Astrocyte (in vitro differentiated cells and primary cell): ENCODE measurements at regions not wholly inside any gene's neighbourhood (a gene's known extent, or its start where the extent isn't known, plus 50 kb on each side); places are given as distances from the start of the nearest gene placed in this dataset.

Experiments used
- DNase-seq: peaks from one replicate; pipeline ENCODE4 v3.0.0-alpha.2; 2010; ENCODE audit warnings: low read depth
- FAIRE-seq: peaks from 2 replicates; lab custom pipeline; 2011; peaks lifted over from hg19 to GRCh38; lab: Jason Lieb, UNC
- H2AFZ ChIP-seq: 2 replicates; pipeline ENCODE4 v1.6.0; 2012; ENCODE audit warnings: low read depth, low read length, inconsistent platforms
- H3K27ac ChIP-seq: 2 replicates; pipeline ENCODE4 v1.5.1; 2011; ENCODE audit warnings: low read depth, low read length, inconsistent platforms
- H3K27me3 ChIP-seq: 2 replicates; pipeline ENCODE4 v1.6.0; 2011; ENCODE audit warnings: low read length, inconsistent platforms; ENCODE audit not compliant: insufficient read depth
- H3K36me3 ChIP-seq: 2 replicates; pipeline ENCODE4 v1.5.1; 2011; ENCODE audit warnings: low read length, inconsistent platforms; ENCODE audit not compliant: insufficient read depth
- H3K4me1 ChIP-seq: 2 replicates; pipeline ENCODE4 v1.5.1; 2011; ENCODE audit warnings: low read length, inconsistent platforms; ENCODE audit not compliant: insufficient read depth
- H3K4me2 ChIP-seq: 2 replicates; pipeline ENCODE4 v1.6.0; 2012; ENCODE audit warnings: low read length, inconsistent platforms
- H3K4me3 ChIP-seq: 2 replicates; pipeline ENCODE4 v1.5.1; 2011; ENCODE audit warnings: low read depth, mild to moderate bottlenecking, low read length, inconsistent platforms; ENCODE audit not compliant: insufficient read depth
- H3K79me2 ChIP-seq: 2 replicates; pipeline ENCODE4 v1.6.0; 2012; ENCODE audit warnings: mild to moderate bottlenecking, low read length, inconsistent platforms; ENCODE audit not compliant: insufficient read depth
- H3K9ac ChIP-seq: 2 replicates; pipeline ENCODE4 v1.6.0; 2012; ENCODE audit warnings: mild to moderate bottlenecking, low read length, inconsistent platforms
- H3K9me3 ChIP-seq: 2 replicates; pipeline ENCODE4 v1.5.1; 2012; ENCODE audit warnings: low read depth, mild to moderate bottlenecking, low read length, inconsistent platforms; ENCODE audit not compliant: insufficient read depth
- H4K20me1 ChIP-seq: 2 replicates; pipeline ENCODE4 v1.6.0; 2012; ENCODE audit warnings: low read length, inconsistent platforms; ENCODE audit not compliant: insufficient read depth
- H3K27ac Mint-ChIP-seq: one replicate; pipeline ENCODE4 v1.8.0; 2021; ENCODE audit warnings: mild to moderate bottlenecking, mixed read lengths; ENCODE audit not compliant: unreplicated experiment
- H3K27me3 Mint-ChIP-seq: one replicate; pipeline ENCODE4 v1.8.0; 2021; ENCODE audit warnings: low read depth, mixed read lengths; ENCODE audit not compliant: unreplicated experiment
- H3K36me3 Mint-ChIP-seq: one replicate; pipeline ENCODE4 v1.8.0; 2021; ENCODE audit warnings: low read depth, mixed read lengths; ENCODE audit not compliant: unreplicated experiment
- H3K4me1 Mint-ChIP-seq: one replicate; pipeline ENCODE4 v1.8.0; 2021; ENCODE audit warnings: low read depth, mixed read lengths; ENCODE audit not compliant: unreplicated experiment
- H3K4me3 Mint-ChIP-seq: one replicate; pipeline ENCODE4 v1.8.0; 2021; ENCODE audit warnings: mild to moderate bottlenecking, moderate library complexity, mixed read lengths; ENCODE audit not compliant: unreplicated experiment
- H3K9me3 Mint-ChIP-seq: one replicate; pipeline ENCODE4 v1.8.0; 2021; ENCODE audit warnings: mild to moderate bottlenecking, mixed read lengths; ENCODE audit not compliant: unreplicated experiment
- EZH2 ChIP-seq: IDR thresholded peaks from 2 replicates; pipeline ENCODE4 v1.6.1; 2012; ENCODE audit warnings: mild to moderate bottlenecking, low read length, inconsistent platforms; ENCODE audit not compliant: insufficient read depth
- TF ChIP-seq, protein P1 (sequence below): IDR thresholded peaks from 2 replicates; pipeline ENCODE4 v1.5.1; 2011; ENCODE audit warnings: low read depth, mild to moderate bottlenecking, inconsistent platforms, low read length, moderate library complexity; ENCODE audit not compliant: insufficient read depth

DNA sequence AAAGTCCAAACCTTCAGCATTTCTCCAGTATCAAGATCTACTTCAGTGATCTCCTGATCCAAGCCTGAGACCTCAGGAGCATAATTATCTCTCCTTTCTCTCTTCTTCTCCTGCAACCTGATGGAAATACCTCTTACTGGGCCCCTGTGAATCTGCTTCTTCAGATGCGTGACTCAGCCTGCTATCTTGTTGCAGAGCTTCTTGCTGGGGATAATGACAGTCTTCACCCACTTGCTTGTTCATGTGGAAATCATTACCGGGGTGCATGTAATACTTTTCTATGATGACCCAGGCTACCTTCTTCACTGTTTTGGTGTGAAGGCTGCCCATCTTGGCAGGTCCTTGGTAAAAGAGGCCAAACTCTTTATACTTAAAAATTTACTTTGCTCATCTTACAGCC is 140.0 kb upstream of the POU2AF2 start:
- H3K27ac ChIP-seq: no peak overlapping the region
- peaks cover 2% of the 10 kb centered on the region for H3K27me3 Mint-ChIP-seq
- no peak overlapping the region for H3K4me3 ChIP-seq
- H3K27ac Mint-ChIP-seq: no peak overlapping the region
- H3K4me1 ChIP-seq: no peaks in the 10 kb centered on the region
- no peaks in the 10 kb centered on the region for H3K9me3 ChIP-seq
- DNase-seq (no peak), FAIRE-seq (no peak)
- no peak overlapping the region for H3K9ac ChIP-seq
- no peaks in the 10 kb centered on the region for H3K9me3 Mint-ChIP-seq
- peaks cover 5% of the 10 kb centered on the region for H3K4me1 Mint-ChIP-seq
- no peak overlapping the region for H2AFZ ChIP-seq
- H3K27me3 ChIP-seq: peaks cover 6% of the 10 kb centered on the region
- no peaks in the 10 kb centered on the region for H3K36me3 ChIP-seq
- TF ChIP-seq, protein P1, sequence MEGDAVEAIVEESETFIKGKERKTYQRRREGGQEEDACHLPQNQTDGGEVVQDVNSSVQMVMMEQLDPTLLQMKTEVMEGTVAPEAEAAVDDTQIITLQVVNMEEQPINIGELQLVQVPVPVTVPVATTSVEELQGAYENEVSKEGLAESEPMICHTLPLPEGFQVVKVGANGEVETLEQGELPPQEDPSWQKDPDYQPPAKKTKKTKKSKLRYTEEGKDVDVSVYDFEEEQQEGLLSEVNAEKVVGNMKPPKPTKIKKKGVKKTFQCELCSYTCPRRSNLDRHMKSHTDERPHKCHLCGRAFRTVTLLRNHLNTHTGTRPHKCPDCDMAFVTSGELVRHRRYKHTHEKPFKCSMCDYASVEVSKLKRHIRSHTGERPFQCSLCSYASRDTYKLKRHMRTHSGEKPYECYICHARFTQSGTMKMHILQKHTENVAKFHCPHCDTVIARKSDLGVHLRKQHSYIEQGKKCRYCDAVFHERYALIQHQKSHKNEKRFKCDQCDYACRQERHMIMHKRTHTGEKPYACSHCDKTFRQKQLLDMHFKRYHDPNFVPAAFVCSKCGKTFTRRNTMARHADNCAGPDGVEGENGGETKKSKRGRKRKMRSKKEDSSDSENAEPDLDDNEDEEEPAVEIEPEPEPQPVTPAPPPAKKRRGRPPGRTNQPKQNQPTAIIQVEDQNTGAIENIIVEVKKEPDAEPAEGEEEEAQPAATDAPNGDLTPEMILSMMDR: no peak
- TF ChIP-seq EZH2: no peak
- H3K4me3 Mint-ChIP-seq: no peak overlapping the region
- H3K36me3 Mint-ChIP-seq: no peaks in the 10 kb centered on the region
- no peak overlapping the region for H3K4me2 ChIP-seq
- no peaks in the 10 kb centered on the region for H4K20me1 ChIP-seq
- H3K79me2 ChIP-seq: no peaks in the 10 kb centered on the region

DNA sequence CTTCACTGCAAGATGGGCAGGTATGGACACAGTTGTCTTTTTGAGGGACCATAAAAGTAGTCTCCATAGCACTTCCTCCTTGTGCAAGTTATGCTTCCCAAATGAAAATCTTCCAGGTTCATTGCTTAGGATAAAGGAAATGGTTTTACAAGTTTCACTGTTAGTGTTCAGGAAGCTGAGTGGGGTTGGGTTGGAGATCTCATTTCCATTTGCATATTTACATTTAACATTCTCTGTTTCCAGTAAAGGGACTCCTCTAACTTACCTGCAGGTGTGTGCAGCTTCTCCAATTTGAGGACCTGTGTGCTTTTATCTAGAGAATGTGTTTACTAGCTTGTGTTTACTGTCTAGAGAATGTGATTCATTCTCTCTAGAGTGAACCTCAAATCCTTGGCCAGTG is 141.3 kb upstream of the POU2AF2 start:
- no peak for TF ChIP-seq EZH2
- TF ChIP-seq, protein P1: no peak

DNA sequence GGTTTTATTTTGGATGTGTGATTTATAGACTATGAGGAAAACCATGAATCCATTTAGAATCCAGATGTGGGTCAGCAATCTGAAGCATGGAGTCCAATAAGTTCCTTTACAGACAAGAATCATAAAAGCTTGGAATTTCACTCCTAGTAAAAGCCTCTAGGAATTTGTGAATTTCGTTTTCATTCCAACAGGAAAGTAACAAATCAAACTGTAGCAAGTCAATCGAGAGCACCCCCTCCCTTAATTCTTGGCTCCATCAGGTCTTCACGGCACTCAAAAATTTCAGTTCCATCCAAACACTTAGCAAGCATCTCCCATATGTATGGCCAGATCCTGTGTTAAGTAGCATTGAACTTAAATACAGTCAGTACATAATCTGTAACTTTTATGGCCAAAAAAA is 143.6 kb upstream of the POU2AF2 start:
- TF ChIP-seq EZH2: no peak
- Histone ChIP-seq H4K20me1 (no peaks in the 10 kb centered on the region), H3K27me3 (peaks cover 6% of the 10 kb centered on the region), H3K4me1 (no peaks in the 10 kb centered on the region), H3K36me3 (no peaks in the 10 kb centered on the region), H3K9me3 (no peaks in the 10 kb centered on the region), H2AFZ (no peak overlapping the region), H3K27ac (no peak overlapping the region), H3K4me3 (no peak overlapping the region), H3K4me2 (no peak overlapping the region), H3K79me2 (no peaks in the 10 kb centered on the region), H3K9ac (no peak overlapping the region)
- DNase-seq (no peak), FAIRE-seq (no peak)
- Mint-ChIP-seq H3K27ac (no peak overlapping the region), H3K27me3 (no peaks in the 10 kb centered on the region), H3K4me3 (no peak overlapping the region), H3K4me1 (peaks cover 9% of the 10 kb centered on the region), H3K36me3 (no peaks in the 10 kb centered on the region), H3K9me3 (no peaks in the 10 kb centered on the region)

More for the DNA sequence above, 141.3 kb upstream of the POU2AF2 start:
- Histone ChIP-seq H3K36me3 (no peaks in the 10 kb centered on the region), H3K9me3 (no peaks in the 10 kb centered on the region), H3K4me2 (no peak overlapping the region), H2AFZ (no peak overlapping the region), H3K4me3 (no peak overlapping the region), H3K27ac (no peak overlapping the region), H3K79me2 (no peaks in the 10 kb centered on the region), H3K27me3 (peaks cover 6% of the 10 kb centered on the region), H4K20me1 (no peaks in the 10 kb centered on the region), H3K9ac (no peak overlapping the region), H3K4me1 (no peaks in the 10 kb centered on the region)
- FAIRE-seq (no peak), DNase-seq (no peak)
- Mint-ChIP-seq H3K27me3 (peaks cover 2% of the 10 kb centered on the region), H3K9me3 (no peaks in the 10 kb centered on the region), H3K36me3 (no peaks in the 10 kb centered on the region), H3K4me3 (no peak overlapping the region), H3K27ac (no peak overlapping the region), H3K4me1 (peaks cover 5% of the 10 kb centered on the region)
